GM23248 (cell line): ENCODE measurements at regions not wholly inside any gene's neighbourhood (a gene's known extent, or its start where the extent isn't known, plus 50 kb on each side); places are given as distances from the start of the nearest gene placed in this dataset.

Experiments used
- DNase-seq: peaks from one replicate; pipeline ENCODE4 v3.0.0-alpha.2; 2015
- H2AFZ ChIP-seq: fragments of 200-600 bp; sonication (generic); 2 replicates; pipeline ENCODE4 v1.6.1; 2016; ENCODE audit warnings: antibody characterized with exemption
- H3F3A ChIP-seq: fragments of 200-600 bp; sonication (generic); 2 replicates; pipeline ENCODE4 v1.6.1; 2016; ENCODE audit warnings: mild to moderate bottlenecking, antibody characterized with exemption, mixed run types; ENCODE audit not compliant: insufficient read depth
- H3K27ac ChIP-seq: fragments of 200-600 bp; sonication (generic); 2 replicates; pipeline ENCODE4 v1.5.1; 2016; ENCODE audit warnings: mild to moderate bottlenecking
- H3K27me3 ChIP-seq: fragments of 200-600 bp; sonication (generic); replicated peaks from 2 replicates; pipeline ENCODE4 v1.6.1; 2016; ENCODE audit warnings: mild to moderate bottlenecking; ENCODE audit not compliant: insufficient read depth
- H3K36me3 ChIP-seq: fragments of 200-600 bp; sonication (generic); 2 replicates; pipeline ENCODE4 v1.6.1; 2016; ENCODE audit warnings: low read depth, mild to moderate bottlenecking
- H3K4me1 ChIP-seq: fragments of 200-600 bp; sonication (generic); 2 replicates; pipeline ENCODE4 v1.6.1; 2016; ENCODE audit warnings: mild to moderate bottlenecking; ENCODE audit not compliant: insufficient read depth
- H3K4me2 ChIP-seq: fragments of 200-600 bp; sonication (generic); one replicate; pipeline ENCODE4 v1.6.1; 2016; ENCODE audit warnings: mild to moderate bottlenecking; ENCODE audit not compliant: unreplicated experiment
- H3K4me3 ChIP-seq: fragments of 200-600 bp; sonication (generic); 2 replicates; pipeline ENCODE4 v1.5.1; 2016; ENCODE audit warnings: mild to moderate bottlenecking
- H3K79me2 ChIP-seq: fragments of 200-600 bp; sonication (generic); 2 replicates; pipeline ENCODE4 v1.6.1; 2016; ENCODE audit warnings: mild to moderate bottlenecking; ENCODE audit not compliant: insufficient read depth
- H3K9ac ChIP-seq: fragments of 200-600 bp; sonication (generic); 2 replicates; pipeline ENCODE4 v1.6.1; 2016; ENCODE audit warnings: mild to moderate bottlenecking
- H3K9me2 ChIP-seq: fragments of 200-600 bp; sonication (generic); 2 replicates; pipeline ENCODE4 v1.6.1; 2016; ENCODE audit warnings: mixed run types, mild to moderate bottlenecking, moderate library complexity; ENCODE audit not compliant: insufficient read depth
- H3K9me3 ChIP-seq: fragments of 200-600 bp; sonication (generic); one replicate; pipeline ENCODE4 v1.6.1; 2017; ENCODE audit warnings: low read depth
- H4K20me1 ChIP-seq: fragments of 200-600 bp; sonication (generic); 2 replicates; pipeline ENCODE4 v1.6.0; 2016; ENCODE audit not compliant: insufficient read depth
- EZH2 ChIP-seq: fragments of 200-600 bp; sonication (generic); IDR thresholded peaks from 2 replicates; pipeline ENCODE4 v1.6.1; 2018; ENCODE audit warnings: antibody characterized with exemption, mild to moderate bottlenecking; ENCODE audit not compliant: insufficient read depth, poor library complexity, severe bottlenecking
- EZH2phosphoT487 ChIP-seq: fragments of 200-600 bp; sonication (generic); IDR thresholded peaks from 2 replicates; pipeline ENCODE4 v1.6.1; 2018; ENCODE audit warnings: antibody characterized with exemption, moderate library complexity, mild to moderate bottlenecking, low read depth; ENCODE audit not compliant: insufficient read depth
- WGBS, 2 experiments: methylation state at CpG; one replicate each; pipeline ENCODE4 v1.1.6; 2015 to 2017; ENCODE audit warnings: low lambda C conversion rate in 2 of 2, low coverage in 1 of 2; ENCODE audit errors: missing lambda C conversion rate in 2 of 2; 5-methylcytosine and 5-hydroxymethylcytosine counted together
- in situ Hi-C: fragments of 300-500 bp; cut with MboI; formaldehyde crosslinking; loops from 2 replicates; pipeline ENCODE4 v1.15.0; 2020

- in situ Hi-C loops = no loop called here
- H3K4me3 ChIP-seq = no peak overlapping the region
Observed at GRCh38 chr9:73880101-73880500, 617.0 kb upstream of the RORB start.

GRCh38 chr9:73889023-73889422 is 608.1 kb upstream of the RORB start:
- no peak for DNase-seq
- no peaks in the 10 kb centered on the region for H3K36me3 ChIP-seq
- no peak overlapping the region for H2AFZ ChIP-seq
- H4K20me1 ChIP-seq = no peaks in the 10 kb centered on the region
- no peak for TF ChIP-seq EZH2
- TF ChIP-seq EZH2phosphoT487 = no peak
- H3K4me3 ChIP-seq = no peak overlapping the region
- WGBS, 2 experiments = 35 to 43% methylated on average over 2 of the region's 2 CpGs
- no peaks in the 10 kb centered on the region for H3F3A ChIP-seq
- no peak overlapping the region for H3K4me2 ChIP-seq
- H3K9me2 ChIP-seq = no peaks in the 10 kb centered on the region
- H3K9me3 ChIP-seq = no peaks in the 10 kb centered on the region
- H3K79me2 ChIP-seq = no peaks in the 10 kb centered on the region
- H3K27ac ChIP-seq = no peak overlapping the region
- in situ Hi-C loops = no loop called here
- no peaks in the 10 kb centered on the region for H3K4me1 ChIP-seq
- no peak overlapping the region for H3K9ac ChIP-seq
- no peaks in the 10 kb centered on the region for H3K27me3 ChIP-seq

More at GRCh38 chr9:73880101-73880500, 617.0 kb upstream of the RORB start:
- TF ChIP-seq EZH2phosphoT487 (no peak), EZH2 (no peak)
- no peak for DNase-seq
- H3K36me3 ChIP-seq = no peaks in the 10 kb centered on the region
- H3K27me3 ChIP-seq = no peaks in the 10 kb centered on the region
- no peak overlapping the region for H3K27ac ChIP-seq
- no peak overlapping the region for H3K9ac ChIP-seq
- H3K79me2 ChIP-seq = no peaks in the 10 kb centered on the region
- H3K4me1 ChIP-seq = no peaks in the 10 kb centered on the region
- H3K9me2 ChIP-seq = no peaks in the 10 kb centered on the region
- WGBS, 2 experiments = 1 to 2% methylated on average over 3 of the region's 3 CpGs
- H3K9me3 ChIP-seq = no peaks in the 10 kb centered on the region
- no peak overlapping the region for H2AFZ ChIP-seq
- no peak overlapping the region for H3K4me2 ChIP-seq
- H3F3A ChIP-seq = no peaks in the 10 kb centered on the region
- H4K20me1 ChIP-seq = no peaks in the 10 kb centered on the region

GRCh38 chr9:73890685-73891277 is 606.4 kb upstream of the RORB start:
- no peak overlapping the region for H3K4me3 ChIP-seq
- H3K79me2 ChIP-seq = no peaks in the 10 kb centered on the region
- in situ Hi-C loops = no loop called here
- no peaks in the 10 kb centered on the region for H3K9me2 ChIP-seq
- H3F3A ChIP-seq = no peaks in the 10 kb centered on the region
- H3K27ac ChIP-seq = no peak overlapping the region
- no peaks in the 10 kb centered on the region for H3K27me3 ChIP-seq
- no peak overlapping the region for H2AFZ ChIP-seq
- no peaks in the 10 kb centered on the region for H3K4me1 ChIP-seq
- TF ChIP-seq EZH2phosphoT487 (no peak), EZH2 (no peak)
- no peak for DNase-seq
- no peaks in the 10 kb centered on the region for H3K9me3 ChIP-seq
- H3K4me2 ChIP-seq = no peak overlapping the region
- no peak overlapping the region for H3K9ac ChIP-seq
- H3K36me3 ChIP-seq = no peaks in the 10 kb centered on the region
- H4K20me1 ChIP-seq = no peaks in the 10 kb centered on the region

- no peak overlapping the region for H3K9ac ChIP-seq
- no peak overlapping the region for H3K27ac ChIP-seq
- H3K4me2 ChIP-seq = no peak overlapping the region
- H4K20me1 ChIP-seq = no peaks in the 10 kb centered on the region
- no peaks in the 10 kb centered on the region for H3K27me3 ChIP-seq
- H3F3A ChIP-seq = no peaks in the 10 kb centered on the region
- H3K79me2 ChIP-seq = no peaks in the 10 kb centered on the region
- no peak for DNase-seq
- H2AFZ ChIP-seq = no peak overlapping the region
- no peaks in the 10 kb centered on the region for H3K9me2 ChIP-seq
- H3K9me3 ChIP-seq = no peaks in the 10 kb centered on the region
- WGBS, 2 experiments = 23 to 26% methylated on average over 3 of the region's 3 CpGs
- TF ChIP-seq EZH2phosphoT487 (no peak), EZH2 (no peak)
- in situ Hi-C loops = no loop called here
- H3K4me1 ChIP-seq = no peaks in the 10 kb centered on the region
- H3K36me3 ChIP-seq = no peaks in the 10 kb centered on the region
- H3K4me3 ChIP-seq = no peak overlapping the region
Observed at GRCh38 chr9:73892335-73892734, 604.8 kb upstream of the RORB start.

- Histone ChIP-seq H3K27me3 (no peaks in the 10 kb centered on the region), H3K9me2 (no peaks in the 10 kb centered on the region), H3K36me3 (no peaks in the 10 kb centered on the region), H3K27ac (no peak overlapping the region), H3K4me1 (no peaks in the 10 kb centered on the region), H2AFZ (no peak overlapping the region), H3K79me2 (no peaks in the 10 kb centered on the region), H3F3A (no peaks in the 10 kb centered on the region), H3K9ac (no peak overlapping the region), H3K4me3 (no peak overlapping the region), H3K9me3 (no peaks in the 10 kb centered on the region), H3K4me2 (no peak overlapping the region), H4K20me1 (no peaks in the 10 kb centered on the region)
- in situ Hi-C loops = no loop called here
- no peak for DNase-seq
- TF ChIP-seq EZH2 (no peak), EZH2phosphoT487 (no peak)
Observed at GRCh38 chr9:73893230-73893629, 603.9 kb upstream of the RORB start.
